ENCODE measurements at regions not wholly inside any gene's neighbourhood (a gene's known extent, or its start where the extent isn't known, plus 50 kb on each side); places are given as distances from the start of the nearest gene placed in this dataset.

GRCh38 chr19:27746691-27747380 is 1466.1 kb downstream of the UQCRFS1 start:
- TF ChIP-seq POLR2A (IDR thresholded peaks at IDR 0.05; ENCODE audit: low read depth, low read length), result no peak
- no peak for TF ChIP-seq POLR2AphosphoS5 (IDR thresholded peaks at IDR 0.05; ENCODE audit: low read depth, low read length)
- no peak for TF ChIP-seq POU2F2 (IDR thresholded peaks at IDR 0.05; ENCODE audit: low read depth, low read length)
- TF ChIP-seq PAX5 (IDR thresholded peaks at IDR 0.05; ENCODE audit: insufficient read depth, low read length, severe bottlenecking), result no peak
- no peak for TF ChIP-seq TAF1 (IDR thresholded peaks at IDR 0.05; ENCODE audit: low read depth, low read length)

Data from GM12891 (cell line).